GM12878 (cell line): ENCODE measurements at regions not wholly inside any gene's neighbourhood (a gene's known extent, or its start where the extent isn't known, plus 50 kb on each side); places are given as distances from the start of the nearest gene placed in this dataset.

Experiments used
- BHLHE40 ChIP-seq, 2 experiments: fragments of 450-650 bp in 1 of 2; IDR thresholded peaks; 2 replicates each; pipeline ENCODE4 v1.6.1; 2011 to 2017; ENCODE audit warnings: low read depth in 2 of 2, borderline replicate concordance in 1 of 2, improper control_type of control experiment in 1 of 2, low read length in 1 of 2, mild to moderate bottlenecking in 1 of 2
- BRCA1 ChIP-seq: IDR thresholded peaks from 2 replicates; pipeline ENCODE4 v1.6.1; 2011; ENCODE audit warnings: low read depth, low read length, improper control_type of control experiment
- TF ChIP-seq, protein P1 (sequence below), 3 experiments: IDR thresholded peaks in 2 of 3; conservative IDR thresholded peaks in 1 of 3; 2 replicates each; pipeline ENCODE4 v1.5.1; 2011; ENCODE audit warnings: low read depth in 3 of 3, low read length in 3 of 3, mild to moderate bottlenecking in 3 of 3, control low read depth in 2 of 3, moderate library complexity in 2 of 3, inconsistent platforms in 1 of 3, mixed read lengths in 1 of 3; ENCODE audit not compliant: control insufficient read depth in 2 of 3, insufficient read depth in 1 of 3; ENCODE audit errors: extremely low read depth in 1 of 3

DNA sequence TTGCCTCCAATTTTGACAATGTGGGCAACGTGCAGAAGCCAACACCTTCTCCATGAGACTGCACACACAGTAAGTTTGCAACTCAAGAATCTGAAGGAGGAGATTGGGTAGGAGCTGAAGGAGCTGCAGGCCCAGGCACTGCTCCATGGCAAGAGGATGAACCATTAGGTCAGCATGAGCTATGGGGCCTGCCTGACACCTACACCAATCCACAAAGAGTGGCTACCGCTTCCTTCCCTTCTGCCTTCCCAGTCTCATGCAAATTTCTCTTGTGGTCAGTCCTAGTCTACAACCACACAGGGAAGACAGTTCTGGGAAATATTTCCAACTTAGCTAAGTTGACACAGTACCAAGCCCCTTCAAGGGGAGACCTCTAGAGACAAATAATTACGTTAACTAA, 142.0 kb upstream of the ADO start:
- TF ChIP-seq BHLHE40 (IDR thresholded peaks at IDR 0.05; ENCODE audit: borderline replicate concordance in 1 of 2, low read depth in 2 of 2, low read length in 1 of 2), result no peak
- TF ChIP-seq, protein P1, sequence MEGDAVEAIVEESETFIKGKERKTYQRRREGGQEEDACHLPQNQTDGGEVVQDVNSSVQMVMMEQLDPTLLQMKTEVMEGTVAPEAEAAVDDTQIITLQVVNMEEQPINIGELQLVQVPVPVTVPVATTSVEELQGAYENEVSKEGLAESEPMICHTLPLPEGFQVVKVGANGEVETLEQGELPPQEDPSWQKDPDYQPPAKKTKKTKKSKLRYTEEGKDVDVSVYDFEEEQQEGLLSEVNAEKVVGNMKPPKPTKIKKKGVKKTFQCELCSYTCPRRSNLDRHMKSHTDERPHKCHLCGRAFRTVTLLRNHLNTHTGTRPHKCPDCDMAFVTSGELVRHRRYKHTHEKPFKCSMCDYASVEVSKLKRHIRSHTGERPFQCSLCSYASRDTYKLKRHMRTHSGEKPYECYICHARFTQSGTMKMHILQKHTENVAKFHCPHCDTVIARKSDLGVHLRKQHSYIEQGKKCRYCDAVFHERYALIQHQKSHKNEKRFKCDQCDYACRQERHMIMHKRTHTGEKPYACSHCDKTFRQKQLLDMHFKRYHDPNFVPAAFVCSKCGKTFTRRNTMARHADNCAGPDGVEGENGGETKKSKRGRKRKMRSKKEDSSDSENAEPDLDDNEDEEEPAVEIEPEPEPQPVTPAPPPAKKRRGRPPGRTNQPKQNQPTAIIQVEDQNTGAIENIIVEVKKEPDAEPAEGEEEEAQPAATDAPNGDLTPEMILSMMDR (IDR thresholded peaks at IDR 0.05 in 2 of 3, conservative IDR thresholded peaks at IDR 0.05 in 1 of 3; ENCODE audit: control insufficient read depth in 2 of 3, extremely low read depth in 1 of 3, insufficient read depth in 1 of 3, low read depth in 3 of 3, low read length in 3 of 3), result no peak
- TF ChIP-seq BRCA1, result no peak
